ENCODE measurements at regions not wholly inside any gene's neighbourhood (a gene's known extent, or its start where the extent isn't known, plus 50 kb on each side); places are given as distances from the start of the nearest gene placed in this dataset.

DNA sequence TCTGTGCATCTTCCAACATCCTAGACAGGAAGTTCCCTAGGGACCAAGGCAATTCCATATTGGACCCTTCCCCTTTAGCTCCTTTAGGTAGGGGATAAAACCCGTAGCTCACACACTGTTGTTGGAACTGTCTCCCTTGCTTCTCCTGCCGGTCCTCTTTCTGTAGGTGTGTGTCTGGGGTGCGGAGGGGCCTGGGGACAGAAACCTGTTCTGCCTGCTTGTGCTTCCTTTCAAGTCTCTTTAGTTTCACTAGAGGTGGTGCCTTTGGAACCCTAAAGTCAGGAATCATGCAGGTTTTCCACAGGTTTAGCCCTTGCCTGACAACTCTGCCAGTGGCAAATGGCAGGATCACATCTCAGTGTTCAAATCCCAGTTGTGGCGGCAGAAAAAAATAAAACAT, 74.6 kb upstream of the PTGFRN start:
- TF ChIP-seq, protein P1, sequence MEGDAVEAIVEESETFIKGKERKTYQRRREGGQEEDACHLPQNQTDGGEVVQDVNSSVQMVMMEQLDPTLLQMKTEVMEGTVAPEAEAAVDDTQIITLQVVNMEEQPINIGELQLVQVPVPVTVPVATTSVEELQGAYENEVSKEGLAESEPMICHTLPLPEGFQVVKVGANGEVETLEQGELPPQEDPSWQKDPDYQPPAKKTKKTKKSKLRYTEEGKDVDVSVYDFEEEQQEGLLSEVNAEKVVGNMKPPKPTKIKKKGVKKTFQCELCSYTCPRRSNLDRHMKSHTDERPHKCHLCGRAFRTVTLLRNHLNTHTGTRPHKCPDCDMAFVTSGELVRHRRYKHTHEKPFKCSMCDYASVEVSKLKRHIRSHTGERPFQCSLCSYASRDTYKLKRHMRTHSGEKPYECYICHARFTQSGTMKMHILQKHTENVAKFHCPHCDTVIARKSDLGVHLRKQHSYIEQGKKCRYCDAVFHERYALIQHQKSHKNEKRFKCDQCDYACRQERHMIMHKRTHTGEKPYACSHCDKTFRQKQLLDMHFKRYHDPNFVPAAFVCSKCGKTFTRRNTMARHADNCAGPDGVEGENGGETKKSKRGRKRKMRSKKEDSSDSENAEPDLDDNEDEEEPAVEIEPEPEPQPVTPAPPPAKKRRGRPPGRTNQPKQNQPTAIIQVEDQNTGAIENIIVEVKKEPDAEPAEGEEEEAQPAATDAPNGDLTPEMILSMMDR (IDR thresholded peaks at IDR 0.05) = no peak
- ATAC-seq (ENCODE audit: low FRiP score) = no peak
- DNase-seq (ENCODE audit: low spot score) = no peak

DNA sequence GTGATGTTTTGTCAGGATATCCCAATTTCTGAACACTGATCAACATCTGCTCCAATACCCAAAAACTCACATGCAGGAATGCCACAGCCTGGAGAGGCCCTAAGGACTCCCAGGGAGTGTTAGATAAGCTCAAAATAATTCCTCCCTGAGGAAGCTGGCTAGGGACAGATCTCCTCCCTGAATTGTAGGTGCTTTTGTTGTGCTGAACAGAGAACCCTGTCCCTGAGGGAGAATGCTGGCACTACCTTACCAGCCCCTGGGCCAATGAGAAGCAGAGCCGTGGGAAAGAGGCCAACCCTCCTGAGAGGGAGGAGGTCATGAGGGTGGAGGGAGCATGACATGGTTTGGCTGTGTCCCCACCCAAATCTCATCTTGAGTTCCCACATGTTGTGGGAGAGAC, 73.6 kb upstream of the PTGFRN start:
- TF ChIP-seq, protein P1 (IDR thresholded peaks at IDR 0.05) = no peak
- DNase-seq (ENCODE audit: low spot score) = no peak
- ATAC-seq (ENCODE audit: low FRiP score) = no peak

DNA sequence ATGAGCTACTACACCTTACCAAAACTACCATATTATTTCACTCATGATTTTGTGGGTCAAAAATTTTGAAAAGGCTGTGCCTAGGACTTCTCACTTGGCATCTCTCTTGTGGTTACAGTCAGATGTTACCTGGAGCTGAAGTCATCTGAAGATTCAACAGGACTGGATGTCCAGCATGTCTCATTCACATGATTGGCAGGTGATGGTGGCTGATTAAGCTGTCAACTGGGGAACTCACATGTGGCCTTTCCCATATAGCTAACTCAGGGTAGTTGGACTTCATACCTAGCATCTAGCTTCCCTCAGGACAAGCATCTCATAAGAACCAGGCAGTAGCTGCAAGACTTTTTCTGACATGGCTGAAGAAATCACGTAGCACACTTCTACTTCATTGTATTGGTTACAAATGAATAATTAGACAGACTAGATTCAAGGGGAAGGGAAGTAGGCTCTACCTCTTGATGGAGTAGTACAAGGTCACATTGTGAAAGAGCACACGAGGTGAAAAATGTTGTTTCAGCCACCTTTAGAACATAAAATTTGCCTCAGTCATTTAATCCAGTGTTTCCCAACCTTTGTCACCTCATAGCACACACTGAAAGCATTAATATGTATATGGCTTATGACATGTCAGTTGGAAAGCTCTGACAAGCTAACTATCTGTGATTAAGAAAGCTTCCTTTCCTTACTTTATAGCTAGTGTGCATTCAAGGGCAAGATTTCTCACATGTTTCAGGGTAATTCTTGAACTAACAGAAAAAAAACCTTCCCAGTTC, 68.0 kb upstream of the PTGFRN start:
- TF ChIP-seq, protein P1 (IDR thresholded peaks at IDR 0.05) = no peak
- no peak for DNase-seq (ENCODE audit: low spot score)
- no peak for ATAC-seq (ENCODE audit: low FRiP score)

DNA sequence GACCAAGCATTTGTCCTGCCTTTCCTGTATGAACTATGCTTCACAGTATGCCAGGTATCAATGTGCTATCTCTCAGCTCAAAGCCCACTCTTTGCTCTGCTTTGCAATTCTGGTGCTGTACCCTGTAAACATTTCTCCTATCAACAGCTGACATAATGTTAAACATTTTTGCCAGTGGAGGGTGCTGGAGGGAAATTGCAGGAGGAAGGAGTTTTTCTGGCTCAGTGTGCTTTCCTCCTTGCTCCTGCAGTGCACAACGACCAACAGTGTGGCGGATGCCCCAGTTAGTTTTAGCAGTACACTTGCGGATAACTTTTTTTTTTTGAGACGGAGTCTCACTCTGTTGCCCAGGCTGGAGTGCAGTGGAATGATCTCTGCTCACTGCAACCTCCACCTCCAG, 67.1 kb upstream of the PTGFRN start:
- no peak for ATAC-seq (ENCODE audit: low FRiP score)
- TF ChIP-seq, protein P1 (IDR thresholded peaks at IDR 0.05) = no peak
- no peak for DNase-seq (ENCODE audit: low spot score)

DNA sequence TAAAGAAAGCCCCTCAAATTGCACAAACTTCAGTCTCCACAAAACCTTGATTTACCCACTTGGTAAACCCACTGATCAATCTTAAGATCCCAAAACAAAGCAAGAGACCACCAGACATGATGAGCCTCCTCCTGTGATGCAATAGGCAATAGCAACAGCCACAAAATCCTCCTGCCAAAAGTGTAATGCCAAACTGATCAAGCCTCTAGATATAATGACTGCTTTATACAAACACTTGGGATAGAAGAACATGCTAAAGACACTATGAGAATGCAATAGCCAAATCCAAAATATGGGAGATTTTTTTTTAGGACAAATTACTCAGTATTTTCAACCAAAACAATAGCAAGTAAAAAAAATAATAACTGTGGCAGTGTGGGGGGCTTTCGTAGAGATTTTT, 64.9 kb upstream of the PTGFRN start:
- TF ChIP-seq, protein P1 (IDR thresholded peaks at IDR 0.05) = no peak
- DNase-seq (ENCODE audit: low spot score) (no peak), ATAC-seq (ENCODE audit: low FRiP score) (no peak)

DNA sequence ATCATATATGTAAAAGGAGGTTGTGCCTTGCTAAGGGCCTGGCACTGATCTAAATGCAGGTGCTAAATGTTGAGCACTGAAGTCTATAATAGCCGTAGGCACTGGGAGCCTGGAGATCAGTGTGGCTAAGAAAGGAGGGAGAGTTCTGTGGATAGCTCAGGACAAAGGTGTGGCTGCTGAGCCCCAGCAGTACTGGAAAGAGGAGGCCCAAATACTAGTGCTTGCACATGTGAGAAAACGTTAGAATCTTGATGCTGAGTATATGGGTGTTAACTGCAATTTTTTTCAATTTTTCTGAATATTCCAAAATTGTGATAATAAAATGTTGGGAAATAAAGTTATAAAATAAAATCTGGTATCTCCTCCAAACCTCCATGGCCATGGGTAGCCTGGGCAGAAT, 62.5 kb upstream of the PTGFRN start:
- ATAC-seq (ENCODE audit: low FRiP score) = no peak
- TF ChIP-seq, protein P1 (IDR thresholded peaks at IDR 0.05) = no peak
- DNase-seq (ENCODE audit: low spot score) = no peak
